Lung (tissue), 11 donors: ENCODE measurements at regions not wholly inside any gene's neighbourhood (a gene's known extent, or its start where the extent isn't known, plus 50 kb on each side); places are given as distances from the start of the nearest gene placed in this dataset.
A peak's percentile ranks its signal among the peaks of the same experiment; 100 is the strongest.
"Not testable (repeated sequence)": the region's sequence is repeated elsewhere in the genome, so short reads cannot be mapped to it uniquely, and the experiment has no call there.

ENCODE experiments used
- ATAC-seq: fragments of 200-7000 bp; cut with Tn5 transposase; one replicate; pipeline ENCODE4 v1.9.1; 2020; ENCODE audit warnings: moderate number of reproducible peaks; ENCODE audit not compliant: insufficient read depth, low FRiP score
- DNase-seq, 3 donors: peaks; one replicate each; pipeline ENCODE4 v3.0.0-alpha.2; 2013 to 2017
- H3K27ac ChIP-seq, 2 donors: one replicate each; pipeline ENCODE4 v1.5.1; 2013; ENCODE audit warnings: mild to moderate bottlenecking in 2 of 2, moderate library complexity in 2 of 2, control low read depth in 1 of 2, inconsistent platforms in 1 of 2, low read depth in 1 of 2, low read length in 1 of 2
- H3K27me3 ChIP-seq, 3 donors: one replicate each; pipeline ENCODE4 v1.5.1; 2013; ENCODE audit warnings: low read length in 2 of 3; ENCODE audit not compliant: control insufficient read depth in 3 of 3, insufficient read depth in 3 of 3
- H3K36me3 ChIP-seq, 4 donors: one replicate each; pipeline ENCODE4 v1.5.1; 2013; ENCODE audit warnings: low read length in 4 of 4, mild to moderate bottlenecking in 1 of 4, moderate library complexity in 1 of 4; ENCODE audit not compliant: control insufficient read depth in 4 of 4, insufficient read depth in 4 of 4
- H3K4me1 ChIP-seq, 5 donors: one replicate each; pipeline ENCODE4 v1.5.1; 2013; ENCODE audit warnings: low read length in 5 of 5, mild to moderate bottlenecking in 2 of 5, moderate library complexity in 1 of 5; ENCODE audit not compliant: control insufficient read depth in 5 of 5, insufficient read depth in 5 of 5
- H3K4me3 ChIP-seq: one replicate; pipeline ENCODE4 v1.5.1; 2013; ENCODE audit warnings: mild to moderate bottlenecking, control low read depth, moderate library complexity
- H3K9ac ChIP-seq, 2 donors: one replicate each; pipeline ENCODE4 v1.5.1; 2013; ENCODE audit warnings: low read length in 2 of 2, control low read depth in 1 of 2; ENCODE audit not compliant: insufficient read depth in 1 of 2
- H3K9me3 ChIP-seq, 4 donors: one replicate each; pipeline ENCODE4 v1.5.1; 2013; ENCODE audit warnings: low read length in 3 of 4, mild to moderate bottlenecking in 1 of 4, moderate library complexity in 1 of 4; ENCODE audit not compliant: control insufficient read depth in 4 of 4, insufficient read depth in 3 of 4
- WGBS, 2 donors: extraction: QIAGEN DNeasy Blood & Tissue Kit; methylation state at CpG; one replicate each; pipeline ENCODE4 v1.1.7; 2013; 5-methylcytosine and 5-hydroxymethylcytosine counted together
- TF ChIP-seq, protein P1 (sequence below): IDR thresholded peaks from 2 replicates; pipeline ENCODE4 v1.5.1; 2012; ENCODE audit warnings: mild to moderate bottlenecking; ENCODE audit errors: control extremely low read depth, extremely low read depth
- donor health status: control.
- donor health status: control.
- donor health status: Bipolar disorder and iron deficiency.
- donor health status: healthy.
- donor health status: DM: yes; HTN: yes; CAD: no.

DNA sequence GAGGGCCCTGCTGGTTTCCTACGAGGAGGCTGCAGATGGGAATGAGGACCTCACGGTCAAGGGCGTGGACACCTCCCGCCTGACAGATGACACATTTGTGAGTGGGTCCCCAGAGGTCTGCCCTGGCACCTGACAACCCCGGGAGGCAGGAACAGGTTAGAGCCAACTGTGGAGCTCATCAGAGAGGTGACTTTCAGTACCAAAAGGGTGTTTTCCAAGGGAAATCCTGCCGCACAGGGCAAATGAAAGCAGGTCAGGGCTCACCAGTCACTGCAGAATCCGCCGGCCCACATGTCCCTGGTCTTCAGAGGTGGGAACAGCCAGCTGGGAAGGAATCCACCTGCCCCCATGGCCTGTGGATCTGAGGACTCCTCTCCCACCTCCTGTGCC, 176.9 kb downstream of the NPIPB11 start:
- peaks cover 0 to 11% (median 0%) of the 10 kb centered on the region in 5 donors for H3K4me1 ChIP-seq
- H3K27me3 ChIP-seq, H3K27ac ChIP-seq, H3K9me3 ChIP-seq, H3K4me3 ChIP-seq, DNase-seq, H3K36me3 ChIP-seq, ATAC-seq, H3K9ac ChIP-seq: not testable (repeated sequence)
- 89 to 90% methylated on average over 8 of the region's 8 CpGs for WGBS, 2 donors

DNA sequence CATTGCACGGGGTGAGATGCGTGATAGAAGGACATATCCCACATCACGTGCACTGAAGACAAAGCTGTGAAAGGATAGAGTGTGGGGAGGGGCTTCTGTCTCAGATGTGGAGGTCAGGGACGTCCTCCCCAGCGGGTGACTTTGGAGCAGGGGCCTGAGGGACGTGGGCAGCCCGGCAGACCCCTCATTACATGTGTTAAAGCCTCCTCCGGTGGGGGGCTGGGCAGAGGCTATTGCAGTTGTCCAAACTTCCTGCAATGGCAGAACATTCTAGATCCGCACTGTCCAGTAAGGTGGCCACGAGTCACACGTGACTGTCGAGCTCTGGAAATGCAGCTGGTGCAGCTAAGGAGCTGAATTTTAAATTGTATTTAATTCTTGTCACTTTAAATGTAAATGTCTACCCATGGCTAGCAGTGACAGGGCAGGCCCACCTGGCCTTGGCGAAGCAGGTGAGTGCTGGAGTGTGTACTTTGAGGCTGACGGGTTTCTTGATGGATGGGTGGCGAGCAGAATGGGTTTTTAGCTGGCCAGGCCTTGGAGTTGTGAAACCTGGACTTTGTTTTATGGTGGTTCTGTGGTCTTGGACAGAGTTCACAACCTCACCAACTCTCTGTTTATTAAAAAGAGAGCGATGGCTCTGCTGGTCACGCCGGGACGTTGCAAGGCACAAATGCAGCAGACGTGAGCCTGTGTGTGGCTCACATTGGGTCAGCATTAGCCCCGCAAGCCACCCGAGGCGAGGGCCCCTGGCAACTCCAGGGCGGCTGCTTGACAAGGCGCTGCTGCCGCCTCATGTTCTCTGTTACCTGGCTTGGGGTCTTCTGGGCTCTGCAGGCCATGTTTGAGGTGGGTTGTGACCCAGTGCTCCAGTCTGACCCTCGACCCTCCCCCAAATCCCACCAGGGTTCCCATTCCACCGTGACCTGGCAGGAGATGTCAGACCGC, 177.6 kb downstream of the NPIPB11 start:
- not testable (repeated sequence) for H3K4me3 ChIP-seq, DNase-seq, H3K27ac ChIP-seq, H3K9ac ChIP-seq, H3K27me3 ChIP-seq, H3K9me3 ChIP-seq, ATAC-seq, H3K36me3 ChIP-seq
- peaks cover 0 to 11% (median 0%) of the 10 kb centered on the region in 5 donors for H3K4me1 ChIP-seq
- 93 to 95% methylated on average over 27 to 28 of the region's 29 CpGs for WGBS, 2 donors

DNA sequence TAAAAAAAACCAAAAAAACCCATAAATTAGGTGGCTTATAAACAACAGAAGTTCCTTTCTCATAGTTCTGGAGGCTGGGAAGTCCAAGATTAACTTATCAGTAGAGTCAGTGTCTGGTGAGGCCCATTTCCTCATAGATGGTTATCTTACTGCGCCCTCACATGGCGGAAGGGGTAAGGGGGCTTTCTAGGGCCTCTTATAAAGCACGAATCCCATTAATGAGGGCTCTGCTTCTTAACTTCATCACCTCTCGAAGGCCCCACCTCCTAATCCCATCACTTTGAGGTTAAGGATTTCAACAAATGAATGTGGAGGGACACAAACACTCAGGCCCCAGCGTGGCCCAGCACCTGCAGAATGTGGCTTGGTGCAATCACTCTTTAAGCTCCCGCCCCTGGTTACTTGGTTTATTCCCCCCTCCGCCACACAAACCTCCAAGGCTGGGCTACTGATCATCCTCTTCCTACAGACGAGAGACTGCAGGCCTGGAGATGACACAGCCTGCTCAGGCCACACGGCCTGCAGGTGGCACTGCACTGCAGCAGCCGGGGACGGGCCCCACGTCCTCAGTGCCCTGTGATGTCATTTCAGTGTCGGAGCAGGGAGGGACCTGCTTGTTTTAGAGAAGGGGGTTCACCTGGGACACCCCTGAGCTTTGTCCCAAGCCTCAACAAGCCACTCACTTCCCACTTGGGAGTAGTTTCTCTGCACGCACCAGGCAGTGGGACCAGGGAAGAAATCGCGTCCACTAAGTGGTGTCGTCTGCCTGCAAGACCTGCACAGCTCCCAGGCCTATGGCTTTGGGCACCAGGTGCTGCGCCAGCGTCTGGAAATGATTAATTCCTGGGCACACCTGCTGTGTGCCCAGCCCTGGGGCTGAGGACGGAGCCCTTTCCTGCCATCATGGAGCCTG, 178.5 kb downstream of the NPIPB11 start:
- H3K4me3 ChIP-seq, H3K9me3 ChIP-seq, H3K36me3 ChIP-seq, H3K27ac ChIP-seq, H3K9ac ChIP-seq, H3K27me3 ChIP-seq: not testable (repeated sequence)
- TF ChIP-seq, protein P1, sequence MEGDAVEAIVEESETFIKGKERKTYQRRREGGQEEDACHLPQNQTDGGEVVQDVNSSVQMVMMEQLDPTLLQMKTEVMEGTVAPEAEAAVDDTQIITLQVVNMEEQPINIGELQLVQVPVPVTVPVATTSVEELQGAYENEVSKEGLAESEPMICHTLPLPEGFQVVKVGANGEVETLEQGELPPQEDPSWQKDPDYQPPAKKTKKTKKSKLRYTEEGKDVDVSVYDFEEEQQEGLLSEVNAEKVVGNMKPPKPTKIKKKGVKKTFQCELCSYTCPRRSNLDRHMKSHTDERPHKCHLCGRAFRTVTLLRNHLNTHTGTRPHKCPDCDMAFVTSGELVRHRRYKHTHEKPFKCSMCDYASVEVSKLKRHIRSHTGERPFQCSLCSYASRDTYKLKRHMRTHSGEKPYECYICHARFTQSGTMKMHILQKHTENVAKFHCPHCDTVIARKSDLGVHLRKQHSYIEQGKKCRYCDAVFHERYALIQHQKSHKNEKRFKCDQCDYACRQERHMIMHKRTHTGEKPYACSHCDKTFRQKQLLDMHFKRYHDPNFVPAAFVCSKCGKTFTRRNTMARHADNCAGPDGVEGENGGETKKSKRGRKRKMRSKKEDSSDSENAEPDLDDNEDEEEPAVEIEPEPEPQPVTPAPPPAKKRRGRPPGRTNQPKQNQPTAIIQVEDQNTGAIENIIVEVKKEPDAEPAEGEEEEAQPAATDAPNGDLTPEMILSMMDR, result peak; percentile 18
- DNase-seq (peak; percentile 56 to 59 (median 57)), ATAC-seq (peak; percentile 75)
- WGBS, 2 donors, result 47 to 57% methylated on average over 19 to 20 of the region's 20 CpGs
- H3K4me1 ChIP-seq, result peaks cover 0 to 11% (median 0%) of the 10 kb centered on the region in 5 donors

DNA sequence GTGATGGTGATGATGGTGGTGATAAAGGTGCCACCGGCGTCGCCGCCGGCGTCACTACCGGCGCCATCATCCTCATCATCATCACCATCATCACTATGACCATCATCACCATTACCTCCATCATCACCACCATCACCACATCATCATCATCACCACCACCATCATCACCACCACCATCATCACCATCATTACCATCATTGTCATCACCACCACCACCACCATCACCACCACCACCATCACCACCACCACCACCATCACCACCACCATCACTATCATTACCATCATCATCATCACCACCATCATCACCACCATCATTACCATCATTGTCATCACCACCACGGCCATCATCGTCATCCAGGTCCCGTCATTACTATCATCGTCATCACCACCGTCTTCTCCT, 179.7 kb downstream of the NPIPB11 start:
- Histone ChIP-seq H3K36me3 (no peaks in the 10 kb centered on the region), H3K27ac (no peak overlapping the region), H3K9me3 (peaks cover 0 to 3% (median 0%) of the 10 kb centered on the region in 4 donors), H3K4me3 (no peak overlapping the region), H3K9ac (no peak overlapping the region), H3K4me1 (peaks cover 0 to 20% (median 0%) of the 10 kb centered on the region in 5 donors), H3K27me3 (no peaks in the 10 kb centered on the region)
- ATAC-seq (no peak), DNase-seq (no peak)
- WGBS, 2 donors, result no CpG with 5 or more reads among the region's 13 CpGs
- TF ChIP-seq, protein P1, result no peak

DNA sequence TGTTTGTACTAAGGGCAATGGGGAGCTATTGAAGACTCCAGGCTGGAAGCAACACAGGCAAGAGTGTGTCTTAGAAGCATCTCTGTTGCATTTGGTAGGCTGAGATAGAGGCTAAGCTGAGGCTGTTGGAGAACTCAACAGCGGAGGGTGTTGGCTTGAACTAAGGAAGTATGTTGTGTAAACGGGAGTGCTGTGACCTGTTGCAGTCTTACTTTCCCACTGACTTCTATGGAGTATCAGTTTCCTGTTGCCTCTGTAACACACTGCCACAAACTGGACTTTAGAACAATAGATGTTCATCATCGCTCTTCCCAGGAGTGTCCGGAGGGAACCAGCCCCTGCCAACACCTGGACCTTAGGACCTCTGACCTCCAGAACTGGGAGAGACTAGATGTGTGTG, 181.8 kb downstream of the NPIPB11 start:
- not testable (repeated sequence) for H3K36me3 ChIP-seq, H3K4me3 ChIP-seq, H3K27me3 ChIP-seq, DNase-seq, ATAC-seq, H3K27ac ChIP-seq, H3K9me3 ChIP-seq, H3K9ac ChIP-seq
- WGBS, 2 donors, result 56 to 63% methylated on average over 4 of the region's 4 CpGs
- peaks cover 0 to 28% (median 3%) of the 10 kb centered on the region in 5 donors for H3K4me1 ChIP-seq

DNA sequence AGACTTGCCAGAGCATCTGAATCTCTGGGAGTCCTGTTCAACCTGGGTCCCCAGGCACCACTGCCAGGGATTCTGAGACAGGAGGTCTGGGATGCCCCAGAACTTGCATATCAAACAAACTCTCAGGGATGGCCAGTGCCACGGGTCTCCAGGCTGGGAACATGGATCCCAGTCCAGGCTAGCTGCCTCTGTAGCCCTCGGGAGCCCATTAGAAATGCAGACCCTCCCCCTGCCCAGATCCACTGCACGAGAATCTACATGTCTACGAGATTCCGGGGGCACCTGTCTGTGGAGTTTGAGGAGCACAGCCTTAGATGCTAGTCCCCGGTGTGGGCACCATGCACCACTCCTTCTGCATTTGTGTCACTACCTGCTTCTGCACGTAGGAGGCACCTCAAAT, 183.9 kb downstream of the NPIPB11 start:
- not testable (repeated sequence) for H3K9ac ChIP-seq, H3K27me3 ChIP-seq
- 90 to 100% methylated on average over 6 of the region's 7 CpGs for WGBS, 2 donors

More for the DNA sequence above, 183.9 kb downstream of the NPIPB11 start:
- H3K9me3 ChIP-seq, ATAC-seq, H3K36me3 ChIP-seq, H3K27ac ChIP-seq, H3K4me3 ChIP-seq: not testable (repeated sequence)
- peaks cover 0 to 28% (median 3%) of the 10 kb centered on the region in 5 donors for H3K4me1 ChIP-seq
- DNase-seq, result peak in 1 of 3 donors; percentile 6
